A549 (cell line): ENCODE measurements at regions not wholly inside any gene's neighbourhood (a gene's known extent, or its start where the extent isn't known, plus 50 kb on each side); places are given as distances from the start of the nearest gene placed in this dataset.

Experiments
- ATAC-seq, 2 experiments: fragments of 200-7000 bp in 1 of 2; fragments of >200 bp in 1 of 2; cut with Nextera tagmentation in 1 of 2; cut with Tn5 transposase in 1 of 2; 3 replicates each; pipeline versions ENCODE4 v1.8.0 to v1.9.1; 2018 to 2020; ENCODE audit warnings: mild to moderate bottlenecking in 1 of 2, moderate library complexity in 1 of 2
- CTCF ChIA-PET: fragments of 300-600 bp; sonication (Branson Sonifier 250); formaldehyde crosslinking; extraction: SDS; loops from one replicate; lab custom pipeline; 2021; ENCODE audit warnings: antibody characterized with exemption, inconsistent platforms; lab: Yijun Ruan, JAX
- POLR2A ChIA-PET: fragments of 350-600 bp; formaldehyde crosslinking; extraction: SDS; loops from one replicate; lab custom pipeline; 2021; ENCODE audit warnings: antibody characterized with exemption, inconsistent platforms; lab: Yijun Ruan, JAX
- DNase-seq, 2 experiments: peaks; one replicate each; pipeline versions ENCODE4 v3.0.0 to v3.0.0-alpha.2; 2011 to 2016; ENCODE audit warnings: low read depth in 1 of 2, low spot score in 1 of 2
- FAIRE-seq: peaks from 2 replicates; lab custom pipeline; 2011; peaks lifted over from hg19 to GRCh38; lab: Jason Lieb, UNC
- H3K27ac ChIP-seq, 2 experiments: fragments of >200 bp; sonication (Bioruptor Twin); formaldehyde crosslinking; 3 replicates each; pipeline ENCODE4 v1.5.1; 2016 to 2017
- H3K4me1 ChIP-seq: fragments of >200 bp; sonication (Bioruptor Twin); formaldehyde crosslinking; 3 replicates; pipeline ENCODE4 v1.6.1; 2016
- H3K4me2 ChIP-seq: fragments of >200 bp; sonication (Bioruptor Twin); formaldehyde crosslinking; 3 replicates; pipeline ENCODE4 v1.6.1; 2016
- H3K4me3 ChIP-seq: fragments of >200 bp; sonication (Bioruptor Twin); formaldehyde crosslinking; 3 replicates; pipeline ENCODE4 v1.5.1; 2016
- H3K9me3 ChIP-seq: fragments of >200 bp; sonication (Bioruptor Twin); formaldehyde crosslinking; 3 replicates; pipeline ENCODE4 v1.6.1; 2016
- CBX2 ChIP-seq: fragments of 200-600 bp; sonication (generic); IDR thresholded peaks from 2 replicates; pipeline ENCODE4 v1.6.1; 2016; ENCODE audit warnings: low read depth, mild to moderate bottlenecking, borderline replicate concordance
- CBX8 ChIP-seq: fragments of 200-600 bp; sonication (generic); IDR thresholded peaks from 2 replicates; pipeline ENCODE4 v1.6.1; 2016
- EHF ChIP-seq: fragments of 250-450 bp; sonication (Bioruptor Pico); IDR thresholded peaks from 2 replicates; pipeline ENCODE4 v1.5.0; 2020; ENCODE audit warnings: mild to moderate bottlenecking
- EP300 ChIP-seq, 2 experiments: fragments of >200 bp; sonication (Bioruptor Twin); formaldehyde crosslinking; IDR thresholded peaks; 2 replicates in 1 of 2; 3 replicates in 1 of 2; pipeline ENCODE4 v1.6.1; 2016 to 2017
- ESRRA ChIP-seq: fragments of 150-350 bp; IDR thresholded peaks from 2 replicates; pipeline ENCODE4 v1.6.1; 2014; ENCODE audit warnings: mild to moderate bottlenecking, low read length, borderline replicate concordance
- HDAC2 ChIP-seq: fragments of 200-600 bp; sonication (generic); IDR thresholded peaks from 2 replicates; pipeline ENCODE4 v1.6.1; 2016
- HOXB13 ChIP-seq: fragments of 250-450 bp; sonication (Bioruptor Pico); IDR thresholded peaks from 2 replicates; pipeline ENCODE4 v1.5.0; 2020; ENCODE audit warnings: low read depth, mild to moderate bottlenecking, moderate library complexity
- JUN ChIP-seq, 2 experiments: fragments of >200 bp; sonication (Bioruptor Twin); formaldehyde crosslinking; IDR thresholded peaks; 2 replicates in 1 of 2; 3 replicates in 1 of 2; pipeline ENCODE4 v1.6.1; 2016 to 2017
- KDM1A ChIP-seq: fragments of 200-600 bp; sonication (generic); IDR thresholded peaks from 2 replicates; pipeline ENCODE4 v1.6.1; 2016; ENCODE audit warnings: low read depth, mild to moderate bottlenecking
- MAFK ChIP-seq: fragments of 450-650 bp; IDR thresholded peaks from 2 replicates; pipeline ENCODE4 v1.6.1; 2014; ENCODE audit not compliant: partially characterized antibody
- NR3C1 ChIP-seq: fragments of >200 bp; sonication (Bioruptor Twin); formaldehyde crosslinking; IDR thresholded peaks from 3 replicates; pipeline ENCODE4 v1.6.1; 2017
- RARB ChIP-seq: fragments of 250-450 bp; sonication (Bioruptor Pico); IDR thresholded peaks from 2 replicates; pipeline ENCODE4 v1.8.0; 2021; ENCODE audit warnings: mild to moderate bottlenecking, moderate library complexity
- SREBF2 ChIP-seq: fragments of 450-650 bp; IDR thresholded peaks from 2 replicates; pipeline ENCODE4 v1.6.1; 2014; ENCODE audit warnings: mild to moderate bottlenecking, moderate library complexity
- WGBS: methylation state at CpG from one replicate; pipeline ENCODE4 v1.1.6; 2017; ENCODE audit errors: missing lambda C conversion rate; 5-methylcytosine and 5-hydroxymethylcytosine counted together
- TF ChIP-seq, protein P1 (sequence below): IDR thresholded peaks from 2 replicates; pipeline ENCODE4 v1.6.1; 2012
- TF ChIP-seq, protein P2 (sequence below): fragments of 150-350 bp; IDR thresholded peaks from 2 replicates; pipeline ENCODE4 v1.6.1; 2014; ENCODE audit warnings: low read depth, mild to moderate bottlenecking, low read length

DNA sequence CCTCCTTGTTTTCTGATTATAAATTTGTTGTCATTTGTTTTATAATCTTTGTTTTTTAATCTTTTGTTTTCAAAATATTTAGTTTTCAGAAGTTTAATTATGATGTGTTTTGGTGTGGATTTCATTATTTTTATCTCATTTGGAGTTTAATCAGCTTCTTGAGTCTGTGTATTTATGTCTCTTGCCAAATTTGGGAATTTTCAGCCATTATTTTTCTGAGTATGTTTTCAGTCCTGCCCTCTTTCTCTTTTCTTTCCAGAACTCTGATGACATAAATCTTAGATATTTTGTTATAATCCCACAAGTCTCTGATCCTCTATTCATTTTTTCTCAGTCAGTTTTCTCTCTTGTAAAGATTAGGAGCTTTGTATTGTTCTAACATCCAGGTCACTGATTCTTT lies 89.8 kb downstream of the RHOU start:
- FAIRE-seq, result no peak
- H3K9me3 ChIP-seq, result no peaks in the 10 kb centered on the region
- H3K4me2 ChIP-seq, result no peak overlapping the region
- H3K27ac ChIP-seq, result no peak overlapping the region
- TF ChIP-seq, protein P1, sequence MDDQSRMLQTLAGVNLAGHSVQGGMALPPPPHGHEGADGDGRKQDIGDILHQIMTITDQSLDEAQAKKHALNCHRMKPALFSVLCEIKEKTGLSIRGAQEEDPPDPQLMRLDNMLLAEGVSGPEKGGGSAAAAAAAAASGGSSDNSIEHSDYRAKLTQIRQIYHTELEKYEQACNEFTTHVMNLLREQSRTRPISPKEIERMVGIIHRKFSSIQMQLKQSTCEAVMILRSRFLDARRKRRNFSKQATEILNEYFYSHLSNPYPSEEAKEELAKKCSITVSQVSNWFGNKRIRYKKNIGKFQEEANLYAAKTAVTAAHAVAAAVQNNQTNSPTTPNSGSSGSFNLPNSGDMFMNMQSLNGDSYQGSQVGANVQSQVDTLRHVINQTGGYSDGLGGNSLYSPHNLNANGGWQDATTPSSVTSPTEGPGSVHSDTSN, result no peak
- TF ChIP-seq ESRRA, result no peak
- no peak for TF ChIP-seq EP300 (IDR thresholded peaks at IDR 0.05)
- no peak for TF ChIP-seq KDM1A
- no peak for TF ChIP-seq MAFK
- no peak overlapping the region for H3K4me3 ChIP-seq
- H3K4me1 ChIP-seq, result peaks cover 9% of the 10 kb centered on the region
- CTCF ChIA-PET, result interaction anchor here (0.9 kb wide), 1 partner anchor 8 kb away, joined by 3 read pairs; no protein-coding TSS in a partner anchor
- DNase-seq, result no peak
- ATAC-seq, result no peak
- POLR2A ChIA-PET, result no interaction called here

DNA sequence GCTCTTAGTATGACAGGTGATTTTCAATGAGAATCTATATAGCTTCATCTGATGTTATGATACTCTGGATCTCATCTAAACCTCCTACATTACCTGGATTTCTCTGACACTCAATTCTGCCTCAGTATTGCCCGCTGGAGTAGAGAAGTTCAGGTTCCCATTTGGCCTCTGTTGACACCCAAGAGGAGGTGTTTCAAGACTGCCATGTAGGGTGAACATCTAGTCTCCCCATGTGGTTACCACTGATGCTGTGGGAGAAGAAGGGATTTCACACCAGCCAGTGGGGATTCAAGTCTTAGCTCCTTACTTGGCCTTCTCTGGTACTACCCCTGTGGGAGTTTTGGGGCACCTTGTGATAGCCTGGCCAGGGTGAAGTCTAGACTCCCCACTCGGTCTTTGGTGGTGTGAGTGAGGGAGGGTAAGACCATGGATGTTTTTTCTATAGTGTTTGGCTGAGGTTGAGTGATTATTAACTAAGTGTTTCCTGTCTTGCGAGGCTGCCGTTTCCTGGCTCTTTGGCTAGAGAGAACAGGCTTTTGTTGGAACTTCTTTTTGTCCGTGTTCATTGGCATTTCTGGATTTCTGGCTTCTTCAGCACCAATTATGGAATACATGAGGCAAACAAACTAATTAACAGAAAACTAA lies 90.7 kb downstream of the RHOU start:
- ATAC-seq (no peak), DNase-seq (no peak), FAIRE-seq (no peak)
- H3K9me3 ChIP-seq, result no peaks in the 10 kb centered on the region
- no peak overlapping the region for H3K4me3 ChIP-seq
- POLR2A ChIA-PET, result no interaction called here
- CTCF ChIA-PET, result interaction anchor here (0.9 kb wide), 1 partner anchor 9 kb away, joined by 3 read pairs; no protein-coding TSS in a partner anchor
- TF ChIP-seq HDAC2 (no peak), CBX2 (no peak), EP300 (IDR thresholded peaks at IDR 0.05) (no peak), NR3C1 (no peak), JUN (IDR thresholded peaks at IDR 0.05) (no peak), SREBF2 (no peak), HOXB13 (CRISPR knock-in tag) (no peak), EHF (no peak)
- TF ChIP-seq, all 56 proteins: peak for 0
- 42% methylated on average over 5 of the region's 5 CpGs for WGBS
- peaks cover 16% of the 10 kb centered on the region for H3K4me1 ChIP-seq
- H3K4me2 ChIP-seq, result peak overlapping the region; percentile 32
- H3K27ac ChIP-seq, result peak overlapping the region in 1 of 2 experiments; percentile 58; a peak in 3 of 6 replicates

DNA sequence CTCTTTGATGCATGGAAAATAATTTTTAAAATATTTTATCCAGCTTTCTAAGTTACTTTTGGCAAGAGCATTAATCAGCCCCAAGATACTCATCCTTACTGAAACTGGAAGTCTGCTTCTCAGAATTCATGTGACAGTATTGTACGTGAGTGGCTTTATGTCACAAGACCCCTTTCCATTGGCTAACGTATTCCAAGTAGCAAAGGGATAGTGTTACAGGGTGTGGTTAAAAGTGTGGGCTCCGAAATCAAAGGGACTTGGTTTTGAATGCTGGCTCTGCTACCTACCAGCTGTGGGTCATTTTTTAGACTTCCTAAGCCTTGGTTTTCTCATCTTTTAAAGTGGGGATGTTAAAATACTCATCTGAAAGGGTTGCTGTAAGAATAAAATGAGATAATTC lies 91.7 kb downstream of the RHOU start:
- TF ChIP-seq KDM1A (no peak), JUN (IDR thresholded peaks at IDR 0.05) (no peak), RARB (CRISPR knock-in tag) (no peak)
- TF ChIP-seq, protein P2, sequence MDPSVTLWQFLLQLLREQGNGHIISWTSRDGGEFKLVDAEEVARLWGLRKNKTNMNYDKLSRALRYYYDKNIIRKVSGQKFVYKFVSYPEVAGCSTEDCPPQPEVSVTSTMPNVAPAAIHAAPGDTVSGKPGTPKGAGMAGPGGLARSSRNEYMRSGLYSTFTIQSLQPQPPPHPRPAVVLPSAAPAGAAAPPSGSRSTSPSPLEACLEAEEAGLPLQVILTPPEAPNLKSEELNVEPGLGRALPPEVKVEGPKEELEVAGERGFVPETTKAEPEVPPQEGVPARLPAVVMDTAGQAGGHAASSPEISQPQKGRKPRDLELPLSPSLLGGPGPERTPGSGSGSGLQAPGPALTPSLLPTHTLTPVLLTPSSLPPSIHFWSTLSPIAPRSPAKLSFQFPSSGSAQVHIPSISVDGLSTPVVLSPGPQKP, result no peak
- Histone ChIP-seq H3K27ac (peak overlapping the region in 1 of 2 experiments; percentile 58; a peak in 2 of 6 replicates), H3K4me1 (peaks cover 24% of the 10 kb centered on the region), H3K4me3 (no peak overlapping the region), H3K4me2 (no peak overlapping the region), H3K9me3 (no peaks in the 10 kb centered on the region)
- no peak for ATAC-seq
- 82% methylated on average over 3 of the region's 3 CpGs for WGBS
- ChIA-PET POLR2A (no interaction called here), CTCF (interaction anchor here (0.6 to 1.4 kb wide), 2 partner anchors 20 to 681 kb away, joined by 3 read pairs; no protein-coding TSS in a partner anchor)
- no peak for DNase-seq
- FAIRE-seq, result no peak

DNA sequence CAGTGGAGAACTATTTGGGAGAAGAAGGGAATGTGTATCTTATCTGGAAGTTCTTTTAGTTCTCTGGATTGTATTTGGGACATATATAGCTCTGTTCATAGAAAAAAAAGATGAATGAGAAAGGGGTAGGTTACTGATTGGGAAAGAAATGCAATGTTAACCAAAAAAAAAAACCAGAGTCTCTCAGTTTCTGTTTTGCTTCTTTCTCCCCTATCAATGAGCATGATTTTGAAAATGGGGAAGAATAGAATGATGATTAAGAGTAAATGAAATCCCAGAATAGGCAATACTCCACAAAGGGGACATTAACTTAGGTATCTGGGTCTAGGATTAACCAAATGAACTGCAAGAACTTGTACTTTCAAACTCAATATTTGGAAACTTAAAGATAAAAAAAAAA lies 92.9 kb downstream of the RHOU start:
- no peak for FAIRE-seq
- ATAC-seq, result no peak

More for the DNA sequence above, 92.9 kb downstream of the RHOU start:
- no peak overlapping the region for H3K27ac ChIP-seq
- peaks cover 24% of the 10 kb centered on the region for H3K4me1 ChIP-seq
- POLR2A ChIA-PET, result no interaction called here
- no peak overlapping the region for H3K4me3 ChIP-seq
- no peak for TF ChIP-seq CBX8
- TF ChIP-seq, all 56 proteins: peak for 0
- Histone ChIP-seq H3K4me2 (no peak overlapping the region), H3K9me3 (no peaks in the 10 kb centered on the region)
- DNase-seq, result no peak
- CTCF ChIA-PET, result interaction anchor here (0.6 to 1.3 kb wide), 2 partner anchors 93 to 157 kb away, joined by 3 to 6 read pairs; partner anchors contain the start of gene RHOU
